GM12878 (cell line): ENCODE measurements at regions not wholly inside any gene's neighbourhood (a gene's known extent, or its start where the extent isn't known, plus 50 kb on each side); places are given as distances from the start of the nearest gene placed in this dataset.

Experiments
- CEBPB ChIP-seq, 2 experiments: fragments of 150-350 bp in 1 of 2; IDR thresholded peaks; 2 replicates each; pipeline ENCODE4 v1.6.1; 2012 to 2014; ENCODE audit warnings: low read depth in 2 of 2, low read length in 2 of 2, borderline replicate concordance in 1 of 2, inconsistent platforms in 1 of 2
- CHD4 ChIP-seq: fragments of 200-600 bp; sonication (generic); IDR thresholded peaks from 2 replicates; pipeline ENCODE4 v1.6.1; 2016; ENCODE audit warnings: mild to moderate bottlenecking
- NBN ChIP-seq: fragments of 450-650 bp; IDR thresholded peaks from 2 replicates; pipeline ENCODE4 v1.6.1; 2016
- POLR2A ChIP-seq: IDR thresholded peaks from 2 replicates; pipeline ENCODE4 v1.6.1; 2011; ENCODE audit warnings: low read depth, mild to moderate bottlenecking, low read length
- TAF1 ChIP-seq: IDR thresholded peaks from 2 replicates; pipeline ENCODE4 v1.6.1; 2011; ENCODE audit warnings: mild to moderate bottlenecking, low read depth, low read length, borderline replicate concordance

DNA sequence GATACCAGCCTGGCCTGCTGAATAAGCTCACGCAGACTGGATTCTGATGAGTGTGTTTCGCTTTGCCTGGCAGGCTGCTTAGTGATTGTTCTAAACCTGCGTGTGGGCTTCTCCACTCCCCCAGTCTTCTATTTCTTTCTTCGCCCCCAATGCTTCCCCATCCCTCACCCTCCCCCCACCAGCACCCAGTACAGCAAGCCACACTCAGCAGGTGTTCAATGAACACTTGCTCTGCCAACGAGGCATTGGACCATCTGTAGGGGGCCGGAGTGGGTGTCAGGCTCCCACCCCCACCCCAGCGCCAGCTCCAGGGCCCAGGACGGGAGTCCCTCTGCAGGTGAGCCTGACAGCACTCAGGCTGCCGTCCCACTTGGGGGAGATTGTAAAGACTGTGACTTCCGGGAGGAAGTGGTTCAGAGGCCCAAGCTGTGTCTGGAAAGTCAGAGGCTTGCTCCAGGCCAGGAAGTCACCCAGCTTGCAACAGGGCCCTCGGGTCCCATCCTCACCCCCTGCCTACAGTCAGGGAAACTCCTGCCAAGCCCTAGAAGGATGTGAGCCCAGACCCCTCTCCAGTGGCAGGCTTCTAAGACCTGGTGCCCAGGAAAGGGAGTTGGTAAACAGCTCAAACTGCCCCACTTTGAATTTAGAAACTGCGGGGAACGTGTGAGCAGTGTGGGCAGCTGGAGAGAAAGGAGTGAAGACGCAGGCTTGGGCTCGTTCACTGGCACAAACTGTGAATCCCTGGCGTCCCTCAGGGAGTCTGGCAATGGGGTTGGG is 66.3 kb upstream of the PRDM11 start:
- TF ChIP-seq TAF1 (0 out of 2 replicates have a peak, but pooled peaks have one; percentile 18), NBN (no peak), POLR2A (peak; percentile 56), CEBPB (IDR thresholded peaks at IDR 0.05; ENCODE audit: borderline replicate concordance in 1 of 2, low read depth in 2 of 2, low read length in 2 of 2) (no peak), CHD4 (no peak)
